Thoracic aorta (tissue), 2 donors: ENCODE measurements at regions not wholly inside any gene's neighbourhood (a gene's known extent, or its start where the extent isn't known, plus 50 kb on each side); places are given as distances from the start of the nearest gene placed in this dataset.

Experiments
- ATAC-seq: fragments of 150-250 bp; one replicate; pipeline ENCODE4 v1.8.0; 2017; ENCODE audit warnings: low read depth; ENCODE audit not compliant: insufficient number of reproducible peaks, low FRiP score
- DNase-seq: peaks from one replicate; pipeline ENCODE4 v3.0.0-alpha.2; 2020; ENCODE audit warnings: low spot score
- H3K27ac ChIP-seq, 2 donors: fragments of 200-600 bp; sonication (generic); 1 replicate in 1 of 2; 2 replicates in 1 of 2; pipeline ENCODE4 v1.5.1; 2016; ENCODE audit warnings: mild to moderate bottlenecking in 2 of 2, moderate library complexity in 2 of 2
- H3K27me3 ChIP-seq: fragments of 200-600 bp; sonication (generic); replicated peaks from 2 replicates; pipeline ENCODE4 v1.6.0; 2016; ENCODE audit warnings: mild to moderate bottlenecking; ENCODE audit not compliant: insufficient read depth
- H3K36me3 ChIP-seq: fragments of 200-600 bp; sonication (generic); one replicate; pipeline ENCODE4 v1.5.1; 2016
- H3K4me1 ChIP-seq, 2 donors: fragments of 200-600 bp; sonication (generic); 1 replicate in 1 of 2; 2 replicates in 1 of 2; pipeline versions ENCODE4 v1.5.1 to v1.6.0; 2016; ENCODE audit warnings: low read depth in 2 of 2, mild to moderate bottlenecking in 1 of 2; ENCODE audit not compliant: control insufficient read depth in 1 of 2
- H3K4me3 ChIP-seq: fragments of 200-600 bp; sonication (generic); 2 replicates; pipeline ENCODE4 v1.5.1; 2016; ENCODE audit warnings: mild to moderate bottlenecking
- H3K9me3 ChIP-seq: fragments of 200-600 bp; sonication (generic); 2 replicates; pipeline ENCODE4 v1.5.1; 2016
- CTCF ChIP-seq: fragments of 200-600 bp; sonication (generic); IDR thresholded peaks from one replicate; pipeline ENCODE4 v1.5.1; 2019; ENCODE audit warnings: antibody characterized with exemption

GRCh38 chr9:118455788-118456187 is 751.6 kb downstream of the TLR4 start:
- DNase-seq (no peak), ATAC-seq (no peak)
- Histone ChIP-seq H3K4me3 (no peak overlapping the region), H3K36me3 (no peaks in the 10 kb centered on the region), H3K27me3 (no peaks in the 10 kb centered on the region), H3K4me1 (no peaks in the 10 kb centered on the region), H3K9me3 (no peaks in the 10 kb centered on the region), H3K27ac (no peak overlapping the region)
- no peak for TF ChIP-seq CTCF

GRCh38 chr9:118457171-118458000 is 753.2 kb downstream of the TLR4 start:
- no peaks in the 10 kb centered on the region for H3K27me3 ChIP-seq
- TF ChIP-seq CTCF: no peak
- no peaks in the 10 kb centered on the region for H3K4me1 ChIP-seq
- ATAC-seq (no peak), DNase-seq (no peak)
- H3K27ac ChIP-seq: no peak overlapping the region
- no peaks in the 10 kb centered on the region for H3K9me3 ChIP-seq
- H3K4me3 ChIP-seq: no peak overlapping the region
- H3K36me3 ChIP-seq: no peaks in the 10 kb centered on the region

GRCh38 chr9:118459913-118460312 is 755.7 kb downstream of the TLR4 start:
- TF ChIP-seq CTCF: no peak
- no peaks in the 10 kb centered on the region for H3K36me3 ChIP-seq
- no peak for ATAC-seq
- H3K27ac ChIP-seq: no peak overlapping the region
- DNase-seq: no peak
- H3K4me1 ChIP-seq: no peaks in the 10 kb centered on the region
- H3K27me3 ChIP-seq: no peaks in the 10 kb centered on the region
- H3K9me3 ChIP-seq: no peaks in the 10 kb centered on the region
- no peak overlapping the region for H3K4me3 ChIP-seq

GRCh38 chr9:118463419-118463818 is 759.2 kb downstream of the TLR4 start:
- H3K27me3 ChIP-seq: no peaks in the 10 kb centered on the region
- no peak for TF ChIP-seq CTCF
- ATAC-seq (no peak), DNase-seq (no peak)
- H3K27ac ChIP-seq: no peak overlapping the region
- no peaks in the 10 kb centered on the region for H3K4me1 ChIP-seq
- H3K4me3 ChIP-seq: no peak overlapping the region
- H3K36me3 ChIP-seq: no peaks in the 10 kb centered on the region
- H3K9me3 ChIP-seq: no peaks in the 10 kb centered on the region

GRCh38 chr9:118473521-118473920 is 769.3 kb downstream of the TLR4 start:
- H3K9me3 ChIP-seq: no peaks in the 10 kb centered on the region
- H3K4me3 ChIP-seq: no peak overlapping the region
- ATAC-seq: no peak

More at GRCh38 chr9:118473521-118473920, 769.3 kb downstream of the TLR4 start:
- H3K27me3 ChIP-seq: no peaks in the 10 kb centered on the region
- TF ChIP-seq CTCF: no peak
- H3K27ac ChIP-seq: no peak overlapping the region
- no peaks in the 10 kb centered on the region for H3K36me3 ChIP-seq
- no peaks in the 10 kb centered on the region for H3K4me1 ChIP-seq
- DNase-seq: no peak
